SU-DHL-6 (cell line): ENCODE measurements at regions not wholly inside any gene's neighbourhood (a gene's known extent, or its start where the extent isn't known, plus 50 kb on each side); places are given as distances from the start of the nearest gene placed in this dataset.

Source experiments
- EZH2phosphoT487 ChIP-seq: fragments of 200-600 bp; sonication (generic), shearing (Covaris generic); conservative IDR thresholded peaks from 2 replicates; pipeline ENCODE4 v1.6.1; 2018; ENCODE audit warnings: mild to moderate bottlenecking, antibody characterized with exemption, low read length, moderate library complexity, mixed read lengths
- TF ChIP-seq, protein P1 (sequence below): fragments of 200-600 bp; sonication (generic); IDR thresholded peaks from one replicate; pipeline ENCODE4 v1.5.1; 2017; ENCODE audit warnings: antibody characterized with exemption, mild to moderate bottlenecking, low read length, moderate library complexity; ENCODE audit not compliant: insufficient read depth, poor library complexity, severe bottlenecking

DNA sequence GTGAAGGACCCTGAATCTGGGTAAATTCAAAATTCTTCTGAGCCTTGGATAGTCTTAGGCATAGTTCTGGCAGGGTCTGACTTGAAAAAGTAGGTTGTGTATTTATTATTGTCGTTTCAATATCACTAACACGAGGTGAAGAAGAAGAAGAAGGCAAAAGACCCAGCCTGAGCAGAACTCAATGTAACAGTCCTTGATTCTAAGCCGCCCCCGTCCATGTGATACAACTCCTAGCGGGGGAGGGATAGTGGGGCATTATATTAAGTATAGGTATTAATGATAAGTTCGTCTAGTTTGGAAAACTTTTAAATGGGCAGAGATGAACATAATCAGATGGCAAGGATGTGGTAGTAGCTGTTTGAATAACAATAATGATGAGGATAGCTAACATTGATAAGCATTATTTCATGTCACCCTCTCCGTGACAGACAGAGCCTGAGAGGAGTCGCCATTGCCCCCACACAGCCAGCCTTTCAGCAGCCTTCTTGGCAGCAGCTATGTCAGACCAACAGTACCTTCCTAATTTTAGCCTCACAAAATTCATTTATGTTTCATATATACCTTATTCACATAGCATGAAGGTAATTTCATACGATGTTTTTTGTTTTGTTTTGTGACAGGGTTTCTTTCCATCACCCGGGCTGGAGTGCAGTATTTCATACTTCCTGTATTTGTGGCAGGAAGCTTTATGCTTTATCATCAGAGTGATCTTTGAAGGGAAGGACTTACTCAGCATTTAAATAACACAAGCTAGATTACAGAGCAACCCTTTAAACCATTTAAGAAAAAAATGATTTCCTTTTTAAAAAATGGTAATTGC is 64.4 kb upstream of the NPAS1 start:
- TF ChIP-seq EZH2phosphoT487, result no peak
- TF ChIP-seq, protein P1, sequence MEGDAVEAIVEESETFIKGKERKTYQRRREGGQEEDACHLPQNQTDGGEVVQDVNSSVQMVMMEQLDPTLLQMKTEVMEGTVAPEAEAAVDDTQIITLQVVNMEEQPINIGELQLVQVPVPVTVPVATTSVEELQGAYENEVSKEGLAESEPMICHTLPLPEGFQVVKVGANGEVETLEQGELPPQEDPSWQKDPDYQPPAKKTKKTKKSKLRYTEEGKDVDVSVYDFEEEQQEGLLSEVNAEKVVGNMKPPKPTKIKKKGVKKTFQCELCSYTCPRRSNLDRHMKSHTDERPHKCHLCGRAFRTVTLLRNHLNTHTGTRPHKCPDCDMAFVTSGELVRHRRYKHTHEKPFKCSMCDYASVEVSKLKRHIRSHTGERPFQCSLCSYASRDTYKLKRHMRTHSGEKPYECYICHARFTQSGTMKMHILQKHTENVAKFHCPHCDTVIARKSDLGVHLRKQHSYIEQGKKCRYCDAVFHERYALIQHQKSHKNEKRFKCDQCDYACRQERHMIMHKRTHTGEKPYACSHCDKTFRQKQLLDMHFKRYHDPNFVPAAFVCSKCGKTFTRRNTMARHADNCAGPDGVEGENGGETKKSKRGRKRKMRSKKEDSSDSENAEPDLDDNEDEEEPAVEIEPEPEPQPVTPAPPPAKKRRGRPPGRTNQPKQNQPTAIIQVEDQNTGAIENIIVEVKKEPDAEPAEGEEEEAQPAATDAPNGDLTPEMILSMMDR, result no peak
